RWPE2 (cell line): ENCODE measurements at regions not wholly inside any gene's neighbourhood (a gene's known extent, or its start where the extent isn't known, plus 50 kb on each side); places are given as distances from the start of the nearest gene placed in this dataset.

Experiments used
- ATAC-seq: fragments of 200-7000 bp; cut with Tn5 transposase; 3 replicates; pipeline ENCODE4 v1.9.1; 2021; ENCODE audit warnings: low read depth
- DNase-seq: peaks from one replicate; pipeline ENCODE4 v3.0.0-alpha.2; 2020; ENCODE audit warnings: low spot score
- H3K27ac ChIP-seq: fragments of 450-650 bp; 2 replicates; pipeline ENCODE4 v1.5.1; 2017; ENCODE audit warnings: mild to moderate bottlenecking; ENCODE audit not compliant: poor library complexity, severe bottlenecking
- H3K27me3 ChIP-seq: fragments of 250-450 bp; sonication (Bioruptor Pico); 2 replicates; pipeline ENCODE4 v1.5.1; 2021; ENCODE audit warnings: mild to moderate bottlenecking, moderate library complexity; ENCODE audit not compliant: insufficient read depth, poor library complexity, severe bottlenecking
- H3K36me3 ChIP-seq: fragments of 250-450 bp; sonication (Bioruptor Pico); 2 replicates; pipeline ENCODE4 v1.5.1; 2020; ENCODE audit warnings: low read depth, mild to moderate bottlenecking, moderate library complexity
- H3K4me1 ChIP-seq: fragments of 250-450 bp; sonication (Bioruptor Pico); 2 replicates; pipeline ENCODE4 v1.5.1; 2021; ENCODE audit warnings: mild to moderate bottlenecking, moderate library complexity; ENCODE audit not compliant: insufficient read depth, poor library complexity, severe bottlenecking
- H3K4me3 ChIP-seq: fragments of 250-450 bp; sonication (Bioruptor Pico); 2 replicates; pipeline ENCODE4 v1.5.1; 2021; ENCODE audit warnings: mild to moderate bottlenecking, moderate library complexity; ENCODE audit not compliant: severe bottlenecking
- H3K9me3 ChIP-seq: fragments of 250-450 bp; sonication (Bioruptor Pico); 2 replicates; pipeline ENCODE4 v1.5.1; 2021; ENCODE audit warnings: mild to moderate bottlenecking, moderate library complexity; ENCODE audit not compliant: severe bottlenecking
- CTCF ChIP-seq: fragments of 450-650 bp; IDR thresholded peaks from one replicate; pipeline ENCODE4 v1.5.1; 2017; ENCODE audit warnings: mild to moderate bottlenecking, moderate library complexity; ENCODE audit not compliant: poor library complexity, severe bottlenecking

- no peaks in the 10 kb centered on the region for H3K27me3 ChIP-seq
- no peaks in the 10 kb centered on the region for H3K4me1 ChIP-seq
- no peak overlapping the region for H3K4me3 ChIP-seq
- no peaks in the 10 kb centered on the region for H3K9me3 ChIP-seq
- no peak for DNase-seq
- TF ChIP-seq CTCF, result no peak
- ATAC-seq, result peak; percentile 84
- no peaks in the 10 kb centered on the region for H3K36me3 ChIP-seq
- H3K27ac ChIP-seq, result peak overlapping the region; percentile 16
Measured at GRCh38 chr1:168811176-168811575, 82.2 kb upstream of the DPT start.

GRCh38 chr1:168819668-168820067, 90.7 kb upstream of the DPT start:
- Histone ChIP-seq H3K4me1 (no peaks in the 10 kb centered on the region), H3K9me3 (no peaks in the 10 kb centered on the region), H3K36me3 (no peaks in the 10 kb centered on the region), H3K4me3 (no peak overlapping the region), H3K27ac (no peak overlapping the region), H3K27me3 (no peaks in the 10 kb centered on the region)
- ATAC-seq, result no peak
- TF ChIP-seq CTCF, result no peak
- no peak for DNase-seq

GRCh38 chr1:168821434-168821833, 92.4 kb upstream of the DPT start:
- H3K36me3 ChIP-seq, result no peaks in the 10 kb centered on the region
- ATAC-seq (no peak), DNase-seq (no peak)
- H3K9me3 ChIP-seq, result no peaks in the 10 kb centered on the region
- H3K27me3 ChIP-seq, result no peaks in the 10 kb centered on the region
- H3K27ac ChIP-seq, result no peak overlapping the region
- TF ChIP-seq CTCF, result no peak
- no peak overlapping the region for H3K4me3 ChIP-seq
- no peaks in the 10 kb centered on the region for H3K4me1 ChIP-seq

- H3K27me3 ChIP-seq, result no peaks in the 10 kb centered on the region
- H3K36me3 ChIP-seq, result no peaks in the 10 kb centered on the region
- no peak for DNase-seq
- no peak overlapping the region for H3K4me3 ChIP-seq
- no peak for ATAC-seq
- no peak overlapping the region for H3K27ac ChIP-seq
- no peaks in the 10 kb centered on the region for H3K4me1 ChIP-seq
- no peaks in the 10 kb centered on the region for H3K9me3 ChIP-seq
- TF ChIP-seq CTCF, result no peak
Measured at GRCh38 chr1:168822911-168823310, 93.9 kb upstream of the DPT start.

- DNase-seq (no peak), ATAC-seq (no peak)
- H3K9me3 ChIP-seq, result no peaks in the 10 kb centered on the region
- H3K4me3 ChIP-seq, result no peak overlapping the region
- H3K27me3 ChIP-seq, result no peaks in the 10 kb centered on the region
- no peak overlapping the region for H3K27ac ChIP-seq
- TF ChIP-seq CTCF, result no peak
- no peaks in the 10 kb centered on the region for H3K4me1 ChIP-seq
- H3K36me3 ChIP-seq, result no peaks in the 10 kb centered on the region
Measured at GRCh38 chr1:168823988-168824387, 95.0 kb upstream of the DPT start.
